Transverse colon (tissue), 3 donors: ENCODE measurements at regions not wholly inside any gene's neighbourhood (a gene's known extent, or its start where the extent isn't known, plus 50 kb on each side); places are given as distances from the start of the nearest gene placed in this dataset.

Source experiments
- EP300 ChIP-seq: sonication (generic); formaldehyde crosslinking; IDR thresholded peaks from one replicate; pipeline ENCODE4 v1.6.1; 2017; ENCODE audit warnings: antibody characterized with exemption, low read depth
- POLR2A ChIP-seq: fragments of 450-650 bp; IDR thresholded peaks from one replicate; pipeline ENCODE4 v1.6.1; 2016; ENCODE audit warnings: antibody characterized with exemption, mild to moderate bottlenecking, moderate library complexity
- POLR2AphosphoS5 ChIP-seq, 3 donors: sonication (generic); formaldehyde crosslinking; IDR thresholded peaks; one replicate each; pipeline ENCODE4 v1.6.1; 2016; ENCODE audit warnings: antibody characterized with exemption in 3 of 3

- TF ChIP-seq POLR2AphosphoS5 (IDR thresholded peaks at IDR 0.05) (no peak), POLR2A (no peak), EP300 (no peak)
Observed at GRCh38 chr6:140001821-140002341, 627.4 kb upstream of the CITED2 start.
